CD4-positive, CD25-positive, alpha-beta regulatory T cell (primary cell): ENCODE measurements at regions not wholly inside any gene's neighbourhood (a gene's known extent, or its start where the extent isn't known, plus 50 kb on each side); places are given as distances from the start of the nearest gene placed in this dataset.
A peak's percentile ranks its signal among the peaks of the same experiment; 100 is the strongest.

Experiments
- ATAC-seq, 2 donors: fragments of 150-1000 bp; cut with Tn5 transposase; one replicate each; pipeline ENCODE4 v1.10.0; 2021; ENCODE audit warnings: low read depth in 2 of 2, moderate number of reproducible peaks in 2 of 2, moderate library complexity in 1 of 2
- DNase-seq, 3 donors: peaks; one replicate each; pipeline versions ENCODE4 v3.0.0 to v3.0.0-alpha.2; 2012 to 2022; ENCODE audit warnings: mixed read lengths in 1 of 3
- H3K27ac ChIP-seq: one replicate; pipeline ENCODE4 v1.7.0; 2013; ENCODE audit warnings: mild to moderate bottlenecking, low read length; ENCODE audit not compliant: insufficient read depth, poor library complexity, severe bottlenecking
- H3K27me3 ChIP-seq: one replicate; pipeline ENCODE4 v1.7.0; 2013; ENCODE audit warnings: low read length; ENCODE audit not compliant: control insufficient read depth, insufficient read depth
- H3K36me3 ChIP-seq: one replicate; pipeline ENCODE4 v1.7.0; 2013; ENCODE audit warnings: mild to moderate bottlenecking, low read length, moderate library complexity; ENCODE audit not compliant: control insufficient read depth, insufficient read depth
- H3K4me1 ChIP-seq: 2 replicates; pipeline ENCODE4 v1.7.0; 2013; ENCODE audit warnings: mild to moderate bottlenecking, low read length; ENCODE audit not compliant: insufficient read depth, control insufficient read depth, poor library complexity, severe bottlenecking
- H3K4me3 ChIP-seq: one replicate; pipeline ENCODE4 v1.7.0; 2013; ENCODE audit warnings: low read depth, mild to moderate bottlenecking, low read length, moderate library complexity
- H3K9me3 ChIP-seq, 2 experiments: 1 replicate in 1 of 2; 2 replicates in 1 of 2; pipeline ENCODE4 v1.7.0; 2013; ENCODE audit warnings: low read length in 2 of 2, mild to moderate bottlenecking in 1 of 2, moderate library complexity in 1 of 2; ENCODE audit not compliant: control insufficient read depth in 2 of 2
- H3K27ac Mint-ChIP-seq, 3 donors: one replicate each; pipeline ENCODE4 v1.8.0; 2020 to 2022; ENCODE audit warnings: mild to moderate bottlenecking in 3 of 3, mixed read lengths in 3 of 3, moderate library complexity in 2 of 3
- H3K27me3 Mint-ChIP-seq: one replicate; pipeline ENCODE4 v1.8.0; 2022; ENCODE audit warnings: mild to moderate bottlenecking, mixed read lengths
- H3K36me3 Mint-ChIP-seq: one replicate; pipeline ENCODE4 v1.8.0; 2020; ENCODE audit warnings: mixed read lengths
- H3K4me1 Mint-ChIP-seq, 4 donors: one replicate each; pipeline ENCODE4 v1.8.0; 2020 to 2022; ENCODE audit warnings: mixed read lengths in 4 of 4, mild to moderate bottlenecking in 1 of 4
- H3K4me3 Mint-ChIP-seq, 4 donors: one replicate each; pipeline ENCODE4 v1.8.0; 2020 to 2022; ENCODE audit warnings: mild to moderate bottlenecking in 4 of 4, mixed read lengths in 4 of 4, moderate library complexity in 3 of 4
- H3K9me3 Mint-ChIP-seq, 7 donors: one replicate each; pipeline ENCODE4 v1.8.0; 2020 to 2022; ENCODE audit warnings: mixed read lengths in 7 of 7, mild to moderate bottlenecking in 3 of 7, moderate library complexity in 2 of 7

DNA sequence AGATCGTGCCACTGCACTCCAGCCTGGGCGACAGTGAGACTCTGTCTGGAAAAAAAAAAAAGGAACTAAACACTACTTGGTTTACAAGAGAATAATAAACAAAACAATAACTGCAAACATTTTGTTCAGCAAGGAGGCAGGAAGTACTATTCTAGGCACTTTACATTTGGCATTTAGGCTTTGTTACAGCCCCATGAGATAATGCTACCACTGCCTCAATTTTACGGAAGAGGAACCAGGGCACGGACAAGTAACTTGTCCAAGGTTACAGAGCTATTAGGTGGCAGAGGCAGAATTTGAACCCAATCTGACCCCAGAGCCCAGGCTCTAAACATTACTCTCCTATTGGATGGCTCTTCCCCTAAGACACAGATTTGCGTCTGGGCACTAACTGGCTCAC, 108.7 kb upstream of the AKIP1 start:
- ATAC-seq = no peak
- Histone ChIP-seq H3K27me3 (no peaks in the 10 kb centered on the region), H3K9me3 (no peaks in the 10 kb centered on the region), H3K4me1 (no peaks in the 10 kb centered on the region), H3K27ac (no peak overlapping the region), H3K36me3 (no peaks in the 10 kb centered on the region), H3K4me3 (no peak overlapping the region)
- DNase-seq = no peak
- H3K27me3 Mint-ChIP-seq = peaks cover 6% of the 10 kb centered on the region
- H3K4me3 Mint-ChIP-seq = no peak overlapping the region
- H3K9me3 Mint-ChIP-seq = peaks cover 0 to 3% (median 0%) of the 10 kb centered on the region in 7 donors
- no peaks in the 10 kb centered on the region for H3K36me3 Mint-ChIP-seq
- no peak overlapping the region for H3K27ac Mint-ChIP-seq
- H3K4me1 Mint-ChIP-seq = no peaks in the 10 kb centered on the region

DNA sequence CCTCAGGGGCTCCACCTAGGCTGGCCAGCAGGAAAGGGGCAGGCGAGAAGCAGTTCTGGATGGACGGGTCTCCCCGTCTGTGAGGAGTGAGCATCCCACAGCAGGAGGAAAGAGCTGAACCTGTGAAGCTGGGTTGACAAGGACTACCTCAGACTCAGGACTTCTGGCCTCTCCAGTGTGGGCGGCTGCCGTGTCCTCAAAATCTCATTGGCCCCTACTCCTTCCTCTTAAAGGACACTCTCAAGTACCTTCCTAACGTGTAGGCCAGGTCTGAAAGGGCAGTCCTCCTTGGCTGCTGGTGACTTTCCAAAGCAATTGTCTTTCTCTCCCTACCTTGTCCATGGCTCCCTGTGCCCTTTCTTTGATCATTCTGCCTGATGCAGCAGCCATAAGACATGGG, 107.0 kb upstream of the AKIP1 start:
- no peaks in the 10 kb centered on the region for H3K9me3 ChIP-seq
- no peaks in the 10 kb centered on the region for H3K4me1 ChIP-seq
- no peak overlapping the region for H3K4me3 Mint-ChIP-seq
- DNase-seq (no peak), ATAC-seq (no peak)
- H3K36me3 ChIP-seq = no peaks in the 10 kb centered on the region
- H3K9me3 Mint-ChIP-seq = peaks cover 0 to 3% (median 0%) of the 10 kb centered on the region in 7 donors
- no peak overlapping the region for H3K4me3 ChIP-seq
- H3K36me3 Mint-ChIP-seq = no peaks in the 10 kb centered on the region
- no peak overlapping the region for H3K27ac Mint-ChIP-seq
- H3K27ac ChIP-seq = no peak overlapping the region
- H3K27me3 ChIP-seq = no peaks in the 10 kb centered on the region
- no peaks in the 10 kb centered on the region for H3K27me3 Mint-ChIP-seq
- H3K4me1 Mint-ChIP-seq = no peaks in the 10 kb centered on the region

DNA sequence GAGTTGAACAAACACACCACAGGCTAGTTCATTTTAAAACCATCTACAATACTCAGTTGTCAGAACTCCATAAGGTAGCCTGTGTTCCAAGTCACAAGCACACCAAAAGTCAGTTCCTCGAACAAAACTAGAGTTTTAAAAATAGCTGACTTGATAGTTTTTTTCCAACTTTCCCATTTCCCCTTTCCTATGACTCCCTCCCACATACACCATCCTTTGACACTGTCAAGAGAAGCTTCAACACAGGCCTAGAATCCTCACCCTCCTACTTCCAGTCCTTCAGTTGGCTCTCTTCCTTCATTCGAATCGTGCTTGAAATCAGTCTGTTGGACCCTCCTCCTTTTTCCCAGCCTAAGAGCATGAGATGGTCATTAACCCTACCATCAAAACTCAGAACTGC, 105.7 kb upstream of the AKIP1 start:
- Mint-ChIP-seq H3K27me3 (peaks cover 4% of the 10 kb centered on the region), H3K27ac (no peak overlapping the region), H3K4me3 (no peak overlapping the region), H3K36me3 (no peaks in the 10 kb centered on the region), H3K9me3 (peaks cover 0 to 2% (median 0%) of the 10 kb centered on the region in 7 donors), H3K4me1 (no peaks in the 10 kb centered on the region)
- Histone ChIP-seq H3K9me3 (no peaks in the 10 kb centered on the region), H3K27ac (no peak overlapping the region), H3K4me3 (no peak overlapping the region), H3K27me3 (no peaks in the 10 kb centered on the region), H3K36me3 (no peaks in the 10 kb centered on the region), H3K4me1 (no peaks in the 10 kb centered on the region)
- DNase-seq = no peak
- ATAC-seq = no peak

DNA sequence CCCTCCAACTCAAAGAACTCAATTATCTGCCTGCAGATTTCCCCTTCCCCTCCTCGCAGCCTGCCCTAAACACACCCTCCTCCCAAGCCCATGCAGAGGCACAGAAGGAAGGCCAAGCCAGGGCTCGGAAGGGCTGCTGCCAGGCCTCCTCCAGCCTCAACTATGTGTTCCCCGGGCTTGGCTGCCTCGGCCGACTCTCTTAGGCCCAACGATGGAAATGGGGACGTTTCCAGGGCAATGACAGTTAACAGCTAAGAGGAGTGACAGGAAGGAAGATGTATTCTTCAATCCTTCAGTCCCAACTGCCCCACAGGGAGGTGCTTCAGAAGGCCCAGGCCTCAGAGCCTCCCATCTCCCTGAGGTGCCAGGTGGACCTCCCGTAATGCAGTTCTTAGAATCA, 104.0 kb upstream of the AKIP1 start:
- Histone ChIP-seq H3K4me1 (no peaks in the 10 kb centered on the region), H3K27ac (no peak overlapping the region), H3K9me3 (no peaks in the 10 kb centered on the region), H3K36me3 (no peaks in the 10 kb centered on the region), H3K27me3 (no peaks in the 10 kb centered on the region), H3K4me3 (no peak overlapping the region)
- no peak overlapping the region for H3K4me3 Mint-ChIP-seq
- no peak overlapping the region for H3K27ac Mint-ChIP-seq
- DNase-seq (no peak), ATAC-seq (no peak)
- H3K36me3 Mint-ChIP-seq = no peaks in the 10 kb centered on the region
- H3K9me3 Mint-ChIP-seq = peaks cover 0 to 2% (median 0%) of the 10 kb centered on the region in 7 donors
- H3K4me1 Mint-ChIP-seq = peaks cover 0 to 4% (median 0%) of the 10 kb centered on the region in 4 donors
- peaks cover 14% of the 10 kb centered on the region for H3K27me3 Mint-ChIP-seq

DNA sequence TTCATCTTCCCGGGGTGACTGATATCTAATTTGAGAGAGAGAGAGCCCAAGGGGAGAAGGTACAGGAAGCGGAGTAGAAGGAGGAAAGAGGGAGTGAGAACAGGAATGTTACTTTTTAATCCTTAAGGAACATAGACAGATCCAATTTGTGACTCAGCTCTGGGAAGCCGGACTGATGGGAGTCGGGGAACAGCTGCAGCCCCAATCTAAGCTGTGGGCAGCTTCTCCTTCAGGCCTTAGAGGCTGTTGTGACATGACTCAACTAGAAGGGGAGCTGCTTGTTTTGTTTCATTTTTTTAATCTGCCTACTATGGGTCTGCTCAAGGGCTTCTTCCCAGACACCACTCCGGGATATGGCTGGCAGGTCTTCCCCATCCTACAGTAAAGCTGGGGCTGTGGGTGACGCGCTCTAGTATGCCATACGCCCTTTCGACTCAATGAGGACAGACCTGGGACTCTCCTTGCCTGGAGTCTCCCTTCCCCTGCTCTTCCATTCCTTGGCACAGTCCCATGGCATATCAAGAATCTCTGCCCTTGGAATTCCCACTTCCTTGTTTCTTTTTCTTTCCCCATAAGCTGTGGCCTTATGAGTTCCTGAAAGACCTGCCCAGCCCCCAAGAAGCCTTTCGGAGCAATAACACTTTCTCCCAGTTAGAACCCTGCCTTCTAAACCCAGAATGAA, 103.3 kb upstream of the AKIP1 start:
- H3K4me3 Mint-ChIP-seq = no peak overlapping the region

DNA sequence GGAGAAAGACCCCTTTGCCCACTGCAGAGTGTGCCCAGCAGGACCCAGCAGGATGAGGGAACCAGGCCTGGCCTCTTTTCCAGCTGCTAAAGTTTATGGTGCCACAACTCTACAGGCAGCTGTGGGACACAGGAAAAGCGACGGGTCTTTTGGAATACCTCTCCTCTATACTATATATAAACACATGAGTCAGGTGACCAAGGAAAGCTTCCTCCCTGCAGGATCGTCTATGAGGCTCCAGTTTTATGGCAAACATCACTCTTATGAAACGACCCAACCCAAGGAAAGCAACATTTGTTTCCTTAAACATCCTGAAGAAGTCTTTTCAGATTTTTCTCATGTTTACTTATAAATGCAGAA, 102.8 kb upstream of the AKIP1 start:
- H3K9me3 Mint-ChIP-seq = peaks cover 0 to 2% (median 0%) of the 10 kb centered on the region in 7 donors
- peaks cover 0 to 4% (median 0%) of the 10 kb centered on the region in 4 donors for H3K4me1 Mint-ChIP-seq
- H3K27me3 Mint-ChIP-seq = peaks cover 14% of the 10 kb centered on the region
- no peak overlapping the region for H3K4me3 ChIP-seq
- peak overlapping the region in 1 of 3 donors; percentile 27 for H3K27ac Mint-ChIP-seq
- no peaks in the 10 kb centered on the region for H3K36me3 ChIP-seq
- no peaks in the 10 kb centered on the region for H3K4me1 ChIP-seq
- DNase-seq = no peak
- H3K9me3 ChIP-seq = no peaks in the 10 kb centered on the region
- no peaks in the 10 kb centered on the region for H3K27me3 ChIP-seq
- H3K36me3 Mint-ChIP-seq = no peaks in the 10 kb centered on the region
- H3K27ac ChIP-seq = no peak overlapping the region
- H3K4me3 Mint-ChIP-seq = no peak overlapping the region
- ATAC-seq = no peak

More for the DNA sequence above, 103.3 kb upstream of the AKIP1 start:
- no peaks in the 10 kb centered on the region for H3K9me3 ChIP-seq
- Mint-ChIP-seq H3K4me1 (peaks cover 0 to 4% (median 0%) of the 10 kb centered on the region in 4 donors), H3K27me3 (peaks cover 14% of the 10 kb centered on the region), H3K36me3 (no peaks in the 10 kb centered on the region), H3K9me3 (peaks cover 0 to 2% (median 0%) of the 10 kb centered on the region in 7 donors), H3K27ac (peak overlapping the region in 1 of 3 donors; percentile 27)
- H3K4me1 ChIP-seq = no peaks in the 10 kb centered on the region
- no peaks in the 10 kb centered on the region for H3K27me3 ChIP-seq
- H3K4me3 ChIP-seq = no peak overlapping the region
- no peak for DNase-seq
- no peaks in the 10 kb centered on the region for H3K36me3 ChIP-seq
- H3K27ac ChIP-seq = no peak overlapping the region
- no peak for ATAC-seq

DNA sequence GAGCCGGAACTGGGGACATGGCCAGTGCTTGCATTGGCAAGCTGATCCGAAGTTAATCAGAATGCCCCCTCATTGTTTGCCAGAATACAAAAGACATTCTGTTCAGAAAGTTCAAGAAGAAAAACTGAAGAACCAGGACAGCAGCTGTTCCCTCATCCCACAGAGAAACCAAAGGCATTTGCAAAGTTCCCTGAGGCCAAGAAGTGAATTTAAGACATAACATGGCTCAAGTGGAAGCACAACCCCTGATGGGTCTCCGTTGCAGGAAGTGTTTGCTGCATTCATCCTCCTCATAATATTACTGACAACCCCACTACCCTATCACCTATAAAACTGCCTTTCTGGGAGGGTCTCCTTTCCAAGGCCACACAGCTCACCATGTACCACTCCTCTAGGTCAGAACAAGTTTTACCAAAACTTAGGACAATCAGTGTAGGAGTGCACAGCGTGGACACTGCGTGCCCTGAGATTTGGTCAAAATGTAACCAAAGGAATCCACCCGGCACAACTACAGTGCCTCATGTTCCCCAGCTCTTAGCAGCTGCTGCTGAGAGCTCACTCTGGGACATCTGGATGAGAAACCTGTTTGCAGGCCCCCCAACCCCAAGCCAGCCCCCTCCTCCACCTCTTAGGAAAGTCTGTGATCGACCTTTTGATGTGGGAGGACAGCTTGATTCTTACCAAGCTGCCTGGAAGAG, 101.6 kb upstream of the AKIP1 start:
- Mint-ChIP-seq H3K4me1 (peaks cover 0 to 4% (median 0%) of the 10 kb centered on the region in 4 donors), H3K27me3 (peaks cover 14% of the 10 kb centered on the region), H3K9me3 (no peaks in the 10 kb centered on the region), H3K4me3 (no peak overlapping the region), H3K36me3 (no peaks in the 10 kb centered on the region), H3K27ac (no peak overlapping the region)
- Histone ChIP-seq H3K27ac (no peak overlapping the region), H3K9me3 (no peaks in the 10 kb centered on the region), H3K27me3 (no peaks in the 10 kb centered on the region), H3K4me3 (no peak overlapping the region), H3K4me1 (no peaks in the 10 kb centered on the region), H3K36me3 (no peaks in the 10 kb centered on the region)
- ATAC-seq (no peak), DNase-seq (no peak)
